H1 (cell line): ENCODE measurements at regions not wholly inside any gene's neighbourhood (a gene's known extent, or its start where the extent isn't known, plus 50 kb on each side); places are given as distances from the start of the nearest gene placed in this dataset.

ENCODE experiments used
- CTCF ChIA-PET: fragments of 300-600 bp; sonication (Branson Sonifier 250); formaldehyde crosslinking; loops from one replicate; lab custom pipeline; 2021; ENCODE audit not compliant: partially characterized antibody; lab: Charles Lee
- POLR2A ChIA-PET: fragments of 300-600 bp; sonication (Branson Sonifier 250); formaldehyde crosslinking; loops from one replicate; lab custom pipeline; 2021; ENCODE audit warnings: inconsistent platforms; ENCODE audit not compliant: partially characterized antibody; lab: Charles Lee
- DNase-seq, 2 experiments: peaks; one replicate each; pipeline versions ENCODE4 v3.0.0 to v3.0.0-alpha.2; 2010 to 2022; ENCODE audit warnings: low spot score in 2 of 2, low read depth in 1 of 2, mixed read lengths in 1 of 2
- FAIRE-seq: peaks from 2 replicates; lab custom pipeline; 2011; peaks lifted over from hg19 to GRCh38; lab: Jason Lieb, UNC
- H2AFZ ChIP-seq: 2 replicates; pipeline ENCODE4 v1.8.1; 2012; ENCODE audit warnings: low read length, inconsistent platforms
- H2AK5ac ChIP-seq: 2 replicates; pipeline ENCODE4 v1.6.1; 2013; ENCODE audit warnings: low read depth, low read length
- H2BK120ac ChIP-seq: replicated peaks from 2 replicates; pipeline ENCODE3; 2013; ENCODE audit warnings: low read depth, low read length, inconsistent platforms
- H2BK12ac ChIP-seq: 2 replicates; pipeline ENCODE4 v1.6.1; 2013; ENCODE audit warnings: low read depth, low read length
- H2BK15ac ChIP-seq: 2 replicates; pipeline ENCODE4 v1.6.1; 2013; ENCODE audit warnings: low read length
- H2BK20ac ChIP-seq: 2 replicates; pipeline ENCODE4 v1.6.1; 2013; ENCODE audit warnings: low read length
- H2BK5ac ChIP-seq: 2 replicates; pipeline ENCODE4 v1.6.1; 2013; ENCODE audit warnings: low read depth, low read length
- H3K14ac ChIP-seq: 2 replicates; pipeline ENCODE4 v1.6.1; 2013; ENCODE audit warnings: inconsistent platforms; ENCODE audit not compliant: insufficient read length
- H3K18ac ChIP-seq: 2 replicates; pipeline ENCODE4 v1.6.1; 2013; ENCODE audit warnings: low read length; ENCODE audit errors: extremely low read depth
- H3K23ac ChIP-seq: 2 replicates; pipeline ENCODE4 v1.6.1; 2013; ENCODE audit warnings: inconsistent platforms; ENCODE audit not compliant: insufficient read length
- H3K23me2 ChIP-seq: 2 replicates; pipeline ENCODE4 v1.6.1; 2013; ENCODE audit warnings: low read depth, low read length
- H3K27ac ChIP-seq: 2 replicates; pipeline ENCODE4 v1.6.1; 2011; ENCODE audit warnings: low read depth, low read length, inconsistent platforms
- H3K27me3 ChIP-seq, 4 experiments: replicated peaks in 1 of 4; 1 replicate in 1 of 4; 2 replicates in 3 of 4; pipeline versions ENCODE4 v1.6.1 to v1.8.1; 2011 to 2013; ENCODE audit warnings: low read length in 3 of 4, mild to moderate bottlenecking in 3 of 4, inconsistent platforms in 2 of 4, mixed read lengths in 2 of 4, moderate library complexity in 1 of 4; ENCODE audit not compliant: control insufficient read depth in 3 of 4, insufficient read depth in 3 of 4; ENCODE audit errors: extremely low read depth in 1 of 4
- H3K36me3 ChIP-seq, 4 experiments: 2 replicates each; pipeline versions ENCODE4 v1.6.1 to v1.8.1; 2011 to 2013; ENCODE audit warnings: mild to moderate bottlenecking in 4 of 4, low read length in 3 of 4, moderate library complexity in 2 of 4, control low read depth in 1 of 4, inconsistent platforms in 1 of 4; ENCODE audit not compliant: insufficient read depth in 4 of 4, control insufficient read depth in 2 of 4
- H3K4ac ChIP-seq: replicated peaks from 2 replicates; pipeline ENCODE3; 2013; ENCODE audit warnings: low read length, low read depth, mixed read lengths, inconsistent platforms; ENCODE audit not compliant: insufficient read length
- H3K4me1 ChIP-seq, 4 experiments: replicated peaks in 1 of 4; 1 replicate in 1 of 4; 2 replicates in 3 of 4; pipeline versions ENCODE4 v1.6.1 to v1.8.1; 2011 to 2013; ENCODE audit warnings: low read length in 3 of 4, inconsistent platforms in 2 of 4, mixed read lengths in 1 of 4; ENCODE audit not compliant: insufficient read depth in 4 of 4, control insufficient read depth in 3 of 4
- H3K4me2 ChIP-seq, 2 experiments: 2 replicates each; pipeline versions ENCODE4 v1.6.1 to v1.8.1; 2011 to 2013; ENCODE audit warnings: low read depth in 2 of 2, low read length in 2 of 2, control low read depth in 1 of 2, inconsistent platforms in 1 of 2, mild to moderate bottlenecking in 1 of 2; ENCODE audit not compliant: insufficient read depth in 1 of 2
- H3K4me3 ChIP-seq, 4 experiments: fragments of 200-600, 300-600 bp in 1 of 4; sonication (generic), shearing (Covaris generic), sonication (Bioruptor Twin) in 1 of 4; 2 replicates each; pipeline versions ENCODE4 v1.5.1 to v1.8.1; 2011 to 2016; ENCODE audit warnings: low read length in 4 of 4, low read depth in 3 of 4, control low read depth in 2 of 4, inconsistent platforms in 2 of 4, mild to moderate bottlenecking in 2 of 4, mixed read lengths in 1 of 4, moderate library complexity in 1 of 4; ENCODE audit not compliant: insufficient read depth in 2 of 4; ENCODE audit errors: extremely low read depth in 1 of 4
- H3K56ac ChIP-seq: replicated peaks from 2 replicates; pipeline ENCODE3; 2013; ENCODE audit warnings: low read depth, mild to moderate bottlenecking, mixed read lengths, low read length, inconsistent platforms; ENCODE audit not compliant: insufficient read length
- H3K79me1 ChIP-seq: 2 replicates; pipeline ENCODE4 v1.6.1; 2013; ENCODE audit warnings: low read depth, low read length, control low read depth
- H3K79me2 ChIP-seq, 2 experiments: 2 replicates each; pipeline versions ENCODE4 v1.6.1 to v1.8.1; 2012 to 2013; ENCODE audit warnings: low read length in 2 of 2, mild to moderate bottlenecking in 2 of 2, inconsistent platforms in 1 of 2; ENCODE audit not compliant: insufficient read depth in 2 of 2, control insufficient read depth in 1 of 2
- H3K9ac ChIP-seq, 4 experiments: replicated peaks in 1 of 4; 1 replicate in 1 of 4; 2 replicates in 3 of 4; pipeline versions ENCODE4 v1.6.1 to v1.8.1; 2011 to 2013; ENCODE audit warnings: low read depth in 3 of 4, low read length in 3 of 4, control low read depth in 2 of 4, mild to moderate bottlenecking in 2 of 4, moderate library complexity in 2 of 4, inconsistent platforms in 1 of 4; ENCODE audit errors: extremely low read depth in 1 of 4
- H3K9me3 ChIP-seq, 2 experiments: 2 replicates each; pipeline versions ENCODE4 v1.6.1 to v1.8.1; 2012 to 2013; ENCODE audit warnings: mild to moderate bottlenecking in 2 of 2, moderate library complexity in 2 of 2, control low read depth in 1 of 2, inconsistent platforms in 1 of 2, low read depth in 1 of 2, low read length in 1 of 2, mixed read lengths in 1 of 2; ENCODE audit not compliant: insufficient read depth in 2 of 2
- H4K20me1 ChIP-seq, 2 experiments: replicated peaks in 1 of 2; 2 replicates each; pipeline versions ENCODE3 to v1.8.1; 2011 to 2013; ENCODE audit warnings: inconsistent platforms in 2 of 2, low read length in 2 of 2, mild to moderate bottlenecking in 1 of 2; ENCODE audit not compliant: insufficient read depth in 2 of 2, control insufficient read depth in 1 of 2
- H4K5ac ChIP-seq: 2 replicates; pipeline ENCODE4 v1.6.1; 2013; ENCODE audit warnings: low read length, low read depth, mixed read lengths, inconsistent platforms; ENCODE audit not compliant: insufficient read length
- H4K8ac ChIP-seq: 2 replicates; pipeline ENCODE4 v1.8.0; 2013; ENCODE audit warnings: mild to moderate bottlenecking, moderate library complexity, low read length, inconsistent platforms; ENCODE audit not compliant: insufficient read depth; ENCODE audit errors: extremely low read depth
- H4K91ac ChIP-seq: replicated peaks from 2 replicates; pipeline ENCODE3; 2013; ENCODE audit warnings: low read length, mixed read lengths, inconsistent platforms; ENCODE audit not compliant: insufficient read length
- BCL11A ChIP-seq, 2 experiments: IDR thresholded peaks; one replicate each; pipeline ENCODE4 v1.6.1; 2011; ENCODE audit warnings: low read depth in 2 of 2, low read length in 2 of 2, mild to moderate bottlenecking in 2 of 2
- CBX5 ChIP-seq: fragments of 300-800, 300-1000 bp; sonication (generic); IDR thresholded peaks from 2 replicates; pipeline ENCODE4 v1.7.1; 2016; ENCODE audit warnings: antibody characterized with exemption, low read length, low read depth
- CEBPB ChIP-seq: IDR thresholded peaks from 2 replicates; pipeline ENCODE4 v1.6.1; 2012; ENCODE audit warnings: low read depth, low read length
- CREB1 ChIP-seq: IDR thresholded peaks from 2 replicates; pipeline ENCODE4 v1.6.1; 2012; ENCODE audit warnings: inconsistent platforms
- RBBP5 ChIP-seq: IDR thresholded peaks from 2 replicates; pipeline ENCODE4 v1.7.1; 2012; ENCODE audit warnings: low read depth, mild to moderate bottlenecking, inconsistent platforms, low read length, moderate library complexity, borderline replicate concordance
- RFX5 ChIP-seq: IDR thresholded peaks from 2 replicates; pipeline ENCODE4 v1.6.1; 2011; ENCODE audit warnings: low read depth, low read length, improper control_type of control experiment, borderline replicate concordance
- SAP30 ChIP-seq: fragments of 300-600 bp; sonication (generic); IDR thresholded peaks from 2 replicates; pipeline ENCODE4 v1.7.1; 2012; ENCODE audit warnings: low read length, moderate library complexity, mild to moderate bottlenecking, inconsistent platforms; ENCODE audit not compliant: insufficient read depth, insufficient replicate concordance
- TAF7 ChIP-seq: optimal IDR thresholded peaks from 2 replicates; pipeline ENCODE3; 2011; ENCODE audit warnings: low read depth, mild to moderate bottlenecking, inconsistent platforms, low read length, moderate library complexity, borderline replicate concordance
- TBP ChIP-seq: IDR thresholded peaks from 2 replicates; pipeline ENCODE4 v1.6.1; 2011; ENCODE audit warnings: low read depth, low read length, improper control_type of control experiment
- TCF12 ChIP-seq: IDR thresholded peaks from 2 replicates; pipeline ENCODE4 v1.6.1; 2011; ENCODE audit warnings: low read depth, mild to moderate bottlenecking, low read length
- TEAD4 ChIP-seq: IDR thresholded peaks from 2 replicates; pipeline ENCODE4 v1.6.1; 2012; ENCODE audit warnings: low read depth, low read length, inconsistent platforms, mixed read lengths
- WGBS, 2 experiments: shearing (Covaris generic) in 1 of 2; methylation state at CpG; one replicate each; pipeline versions ENCODE4 v1.1.6 to v1.1.7; 2013 to 2015; ENCODE audit warnings: low lambda C conversion rate in 2 of 2, mixed read lengths in 2 of 2, inconsistent platforms in 1 of 2, low coverage in 1 of 2, missing lambda C conversion rate in 1 of 2; ENCODE audit not compliant: insufficient replicate concordance in 2 of 2, insufficient coverage in 1 of 2, insufficient read length in 1 of 2; ENCODE audit errors: extremely low coverage in 1 of 2, missing lambda C conversion rate in 1 of 2; 5-methylcytosine and 5-hydroxymethylcytosine counted together

GRCh38 chr18:78293540-78293939, 686.1 kb upstream of the SALL3 start:
- Histone ChIP-seq H3K4me1 (peaks cover 4 to 11% (median 8%) of the 10 kb centered on the region in 4 experiments; a peak in 5 of 7 replicates), H2AFZ (0 out of 2 replicates have a peak overlapping the region, but pooled peaks have one; percentile 73), H3K9ac (peak overlapping the region in 1 of 4 experiments; percentile 37; a peak in 1 of 7 replicates), H3K18ac (no peak overlapping the region), H3K23me2 (no peaks in the 10 kb centered on the region), H2BK15ac (no peak overlapping the region), H2BK20ac (no peak overlapping the region), H2AK5ac (0 out of 2 replicates have a peak overlapping the region, but pooled peaks have one; percentile 15), H4K91ac (no peak overlapping the region), H3K36me3 (no peaks in the 10 kb centered on the region), H3K4me3 (peak overlapping the region in 2 of 4 experiments; percentile 19 to 46; a peak in 3 of 8 replicates), H3K79me1 (no peaks in the 10 kb centered on the region)
- ChIA-PET CTCF (interaction anchor here (1.1 to 1.4 kb wide), 2 partner anchors 31 to 272 kb away, joined by 3 to 4 read pairs; no protein-coding TSS in a partner anchor), POLR2A (no interaction called here)
- TF ChIP-seq RBBP5: no peak; the same call in 1 of the 2 replicates
- no peak for TF ChIP-seq CBX5
- TF ChIP-seq BCL11A (IDR thresholded peaks at IDR 0.05; ENCODE audit: low read depth in 2 of 2, low read length in 2 of 2): no peak
- TF ChIP-seq TAF7: no peak
- no peak for TF ChIP-seq TEAD4
- no peak for TF ChIP-seq RFX5
- no peak for TF ChIP-seq CEBPB
- TF ChIP-seq SAP30: no peak
- TF ChIP-seq CREB1: no peak
- no peak for TF ChIP-seq TBP
- TF ChIP-seq TCF12: no peak
- TF ChIP-seq, all 59 proteins: peak for 0
- Histone ChIP-seq H3K14ac (no peak overlapping the region), H3K27me3 (no peaks in the 10 kb centered on the region), H4K5ac (no peak overlapping the region), H2BK12ac (0 out of 2 replicates have a peak overlapping the region, but pooled peaks have one; percentile 39), H3K27ac (no peak overlapping the region), H3K56ac (no peak overlapping the region), H2BK120ac (no peak overlapping the region), H2BK5ac (no peak overlapping the region), H3K23ac (no peak overlapping the region), H3K4me2 (peak overlapping the region; percentile 60 to 72), H4K8ac (no peak overlapping the region), H3K79me2 (no peaks in the 10 kb centered on the region), H4K20me1 (no peaks in the 10 kb centered on the region), H3K9me3 (no peaks in the 10 kb centered on the region), H3K4ac (no peak overlapping the region)
- DNase-seq (peak in 1 of 2 experiments; percentile 49), FAIRE-seq (no peak)
- WGBS, 2 experiments: 43% methylated on average over 16 of the region's 16 CpGs; no CpG with 5 or more reads in 1 of the 2 experiments
